ENCODE measurements at regions not wholly inside any gene's neighbourhood (a gene's known extent, or its start where the extent isn't known, plus 50 kb on each side); places are given as distances from the start of the nearest gene placed in this dataset.

- Mint-ChIP-seq H3K27ac (ENCODE audit: unreplicated experiment) (no peak overlapping the region), H3K4me3 (ENCODE audit: unreplicated experiment) (no peak overlapping the region), H3K36me3 (ENCODE audit: low read depth, unreplicated experiment) (peaks cover 4% of the 10 kb centered on the region), H3K9me3 (ENCODE audit: unreplicated experiment) (no peaks in the 10 kb centered on the region), H3K27me3 (ENCODE audit: unreplicated experiment) (peaks cover 3% of the 10 kb centered on the region), H3K4me1 (ENCODE audit: unreplicated experiment) (peaks cover 12% of the 10 kb centered on the region)
- no peak for TF ChIP-seq CTCF (IDR thresholded peaks at IDR 0.05; ENCODE audit: unreplicated experiment)
- DNase-seq (ENCODE audit: low spot score), result no peak
These were observed 952.7 kb upstream of the SLIT2 start for GRCh38 chr4:19298998-19299397.

- no peak for TF ChIP-seq CTCF (IDR thresholded peaks at IDR 0.05; ENCODE audit: unreplicated experiment)
- H3K27me3 Mint-ChIP-seq (ENCODE audit: unreplicated experiment), result peaks cover 7% of the 10 kb centered on the region
- H3K4me3 Mint-ChIP-seq (ENCODE audit: unreplicated experiment), result no peak overlapping the region
- no peak overlapping the region for H3K27ac Mint-ChIP-seq (ENCODE audit: unreplicated experiment)
- no peak for DNase-seq (ENCODE audit: low spot score)
- H3K9me3 Mint-ChIP-seq (ENCODE audit: unreplicated experiment), result no peaks in the 10 kb centered on the region
- H3K36me3 Mint-ChIP-seq (ENCODE audit: low read depth, unreplicated experiment), result peaks cover 7% of the 10 kb centered on the region
- peaks cover 6% of the 10 kb centered on the region for H3K4me1 Mint-ChIP-seq (ENCODE audit: unreplicated experiment)
These were observed 957.9 kb upstream of the SLIT2 start for GRCh38 chr4:19293781-19294180.

GRCh38 chr4:19293080-19293479 lies 958.6 kb upstream of the SLIT2 start:
- H3K4me1 Mint-ChIP-seq (ENCODE audit: unreplicated experiment), result peaks cover 6% of the 10 kb centered on the region
- no peak for DNase-seq (ENCODE audit: low spot score)
- H3K27me3 Mint-ChIP-seq (ENCODE audit: unreplicated experiment), result peaks cover 7% of the 10 kb centered on the region
- TF ChIP-seq CTCF (IDR thresholded peaks at IDR 0.05; ENCODE audit: unreplicated experiment), result no peak
- H3K27ac Mint-ChIP-seq (ENCODE audit: unreplicated experiment), result no peak overlapping the region
- H3K9me3 Mint-ChIP-seq (ENCODE audit: unreplicated experiment), result no peaks in the 10 kb centered on the region
- H3K4me3 Mint-ChIP-seq (ENCODE audit: unreplicated experiment), result no peak overlapping the region
- peaks cover 7% of the 10 kb centered on the region for H3K36me3 Mint-ChIP-seq (ENCODE audit: low read depth, unreplicated experiment)

GRCh38 chr4:19286924-19287323 lies 964.8 kb upstream of the SLIT2 start:
- Mint-ChIP-seq H3K4me1 (ENCODE audit: unreplicated experiment) (no peaks in the 10 kb centered on the region), H3K27ac (ENCODE audit: unreplicated experiment) (no peak overlapping the region), H3K27me3 (ENCODE audit: unreplicated experiment) (peaks cover 4% of the 10 kb centered on the region)

GRCh38 chr4:19285146-19285545 lies 966.6 kb upstream of the SLIT2 start:
- peaks cover 6% of the 10 kb centered on the region for H3K36me3 Mint-ChIP-seq (ENCODE audit: low read depth, unreplicated experiment)
- H3K27me3 Mint-ChIP-seq (ENCODE audit: unreplicated experiment), result no peaks in the 10 kb centered on the region
- H3K4me1 Mint-ChIP-seq (ENCODE audit: unreplicated experiment), result no peaks in the 10 kb centered on the region
- peaks cover 7% of the 10 kb centered on the region for H3K9me3 Mint-ChIP-seq (ENCODE audit: unreplicated experiment)
- H3K27ac Mint-ChIP-seq (ENCODE audit: unreplicated experiment), result no peak overlapping the region
- no peak for DNase-seq (ENCODE audit: low spot score)
- H3K4me3 Mint-ChIP-seq (ENCODE audit: unreplicated experiment), result no peak overlapping the region
- no peak for TF ChIP-seq CTCF (IDR thresholded peaks at IDR 0.05; ENCODE audit: unreplicated experiment)

More at GRCh38 chr4:19286924-19287323, 964.8 kb upstream of the SLIT2 start:
- Mint-ChIP-seq H3K4me3 (ENCODE audit: unreplicated experiment) (no peak overlapping the region), H3K9me3 (ENCODE audit: unreplicated experiment) (no peaks in the 10 kb centered on the region), H3K36me3 (ENCODE audit: low read depth, unreplicated experiment) (peaks cover 3% of the 10 kb centered on the region)
- no peak for DNase-seq (ENCODE audit: low spot score)
- no peak for TF ChIP-seq CTCF (IDR thresholded peaks at IDR 0.05; ENCODE audit: unreplicated experiment)

Data from endothelial cell (in vitro differentiated cells).